SK-N-SH (cell line): ENCODE measurements at regions not wholly inside any gene's neighbourhood (a gene's known extent, or its start where the extent isn't known, plus 50 kb on each side); places are given as distances from the start of the nearest gene placed in this dataset.

Experiments
- CHD2 ChIP-seq: fragments of 150-350 bp; IDR thresholded peaks from 2 replicates; pipeline ENCODE4 v1.6.1; 2018; ENCODE audit warnings: low read length; ENCODE audit not compliant: partially characterized antibody
- CTCF ChIP-seq: fragments of 200-600 bp; sonication (generic); IDR thresholded peaks from 2 replicates; pipeline ENCODE4 v1.6.1; 2017; ENCODE audit warnings: antibody characterized with exemption, mild to moderate bottlenecking, moderate library complexity
- EP300 ChIP-seq, 2 experiments: IDR thresholded peaks; 2 replicates each; pipeline versions ENCODE4 v1.4.0 to v1.6.1; 2012; ENCODE audit warnings: borderline replicate concordance in 1 of 2, low read depth in 1 of 2, low read length in 1 of 2
- EZH2phosphoT487 ChIP-seq: fragments of 200-600 bp; sonication (generic); IDR thresholded peaks from 2 replicates; pipeline ENCODE4 v1.6.1; 2017; ENCODE audit warnings: low read depth, mixed run types, mild to moderate bottlenecking, antibody characterized with exemption, moderate library complexity, borderline replicate concordance
- GABPA ChIP-seq: IDR thresholded peaks from 2 replicates; pipeline ENCODE4 v1.4.0; 2012; ENCODE audit warnings: low read depth, mild to moderate bottlenecking
- IRF3 ChIP-seq: fragments of 150-350 bp; IDR thresholded peaks from 2 replicates; pipeline ENCODE4 v1.6.1; 2016; ENCODE audit warnings: mild to moderate bottlenecking, low read depth, low read length
- JUND ChIP-seq: IDR thresholded peaks from 2 replicates; pipeline ENCODE4 v1.4.0; 2012
- MEF2A ChIP-seq: IDR thresholded peaks from 2 replicates; pipeline ENCODE4 v1.4.0; 2012; ENCODE audit warnings: low read depth, borderline replicate concordance
- NFIC ChIP-seq: IDR thresholded peaks from 2 replicates; pipeline ENCODE4 v1.4.0; 2012; ENCODE audit warnings: borderline replicate concordance
- POLR2AphosphoS5 ChIP-seq: IDR thresholded peaks from 2 replicates; pipeline ENCODE4 v1.6.1; 2012; ENCODE audit warnings: low read depth, low read length
- RAD21 ChIP-seq: IDR thresholded peaks from 2 replicates; pipeline ENCODE4 v1.6.1; 2012; ENCODE audit warnings: mild to moderate bottlenecking, low read length
- REST ChIP-seq: IDR thresholded peaks from 2 replicates; pipeline ENCODE4 v1.6.1; 2012; ENCODE audit warnings: mild to moderate bottlenecking, low read depth, low read length, moderate library complexity
- SIN3A ChIP-seq: IDR thresholded peaks from 2 replicates; pipeline ENCODE4 v1.6.1; 2012; ENCODE audit warnings: low read depth, mild to moderate bottlenecking, low read length, moderate library complexity, borderline replicate concordance
- YY1 ChIP-seq: IDR thresholded peaks from 2 replicates; pipeline ENCODE4 v1.4.0; 2012; ENCODE audit warnings: low read depth, mild to moderate bottlenecking

GRCh38 chr2:70035344-70035844 is 51.9 kb upstream of the PCBP1 start:
- TF ChIP-seq CTCF (no peak), RAD21 (no peak), POLR2AphosphoS5 (no peak), EZH2phosphoT487 (no peak), CHD2 (no peak), IRF3 (no peak), YY1 (no peak), REST (no peak), MEF2A (no peak), EP300 (IDR thresholded peaks at IDR 0.05; ENCODE audit: borderline replicate concordance in 1 of 2, low read depth in 1 of 2, low read length in 1 of 2) (no peak), SIN3A (no peak), NFIC (no peak), JUND (no peak), GABPA (no peak)
